Frontal cortex (tissue), 3 donors: ENCODE measurements at regions not wholly inside any gene's neighbourhood (a gene's known extent, or its start where the extent isn't known, plus 50 kb on each side); places are given as distances from the start of the nearest gene placed in this dataset.

Source experiments
- DNase-seq, 2 donors: peaks; one replicate each; pipeline ENCODE4 v3.0.0; 2012; ENCODE audit warnings: low spot score in 2 of 2
- FAIRE-seq: peaks from 2 replicates; lab custom pipeline; 2012; peaks lifted over from hg19 to GRCh38; lab: Jason Lieb, UNC
- donor health status: control.
- donor health status: control.
- donor health status: control.

DNA sequence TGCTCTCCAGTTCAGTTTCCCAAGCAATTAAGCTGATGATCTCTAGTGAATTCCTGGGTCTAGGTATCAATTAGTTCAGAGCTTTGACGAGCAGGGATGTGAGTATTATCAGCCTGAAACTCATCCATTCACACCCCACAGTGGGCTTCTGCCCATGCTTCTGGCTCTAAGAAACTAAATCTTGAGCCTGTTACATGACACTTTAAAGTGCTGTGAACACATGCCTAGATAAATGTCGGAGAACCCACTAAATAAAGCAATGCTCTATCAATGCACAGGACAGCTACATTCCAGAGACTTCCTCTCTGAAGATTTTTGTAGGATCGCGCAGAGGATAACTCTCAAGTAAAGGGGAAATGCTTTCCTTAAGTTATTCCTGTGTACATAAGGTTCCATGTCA, 356.5 kb upstream of the TNP1 start:
- DNase-seq (no peak), FAIRE-seq (no peak)

DNA sequence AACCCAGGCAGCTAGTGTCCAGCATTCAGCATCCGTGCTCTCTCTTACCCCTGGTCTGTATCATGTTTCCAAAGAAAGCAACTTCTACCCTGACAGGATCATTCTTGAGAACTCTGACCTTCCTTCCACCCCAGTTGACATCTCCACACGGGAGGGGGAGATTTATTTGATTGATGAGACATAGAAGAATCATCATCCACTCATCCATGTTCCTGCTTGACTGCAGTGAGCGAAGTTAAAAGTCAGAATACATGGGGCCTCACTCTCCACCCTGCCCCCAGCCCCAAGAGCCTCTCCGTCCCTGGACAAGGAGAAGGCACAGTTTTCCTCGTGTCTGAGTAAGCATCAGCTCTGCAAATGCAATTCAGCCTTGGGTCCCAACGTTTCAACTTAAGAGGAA, 356.0 kb upstream of the TNP1 start:
- FAIRE-seq (no peak), DNase-seq (no peak)

DNA sequence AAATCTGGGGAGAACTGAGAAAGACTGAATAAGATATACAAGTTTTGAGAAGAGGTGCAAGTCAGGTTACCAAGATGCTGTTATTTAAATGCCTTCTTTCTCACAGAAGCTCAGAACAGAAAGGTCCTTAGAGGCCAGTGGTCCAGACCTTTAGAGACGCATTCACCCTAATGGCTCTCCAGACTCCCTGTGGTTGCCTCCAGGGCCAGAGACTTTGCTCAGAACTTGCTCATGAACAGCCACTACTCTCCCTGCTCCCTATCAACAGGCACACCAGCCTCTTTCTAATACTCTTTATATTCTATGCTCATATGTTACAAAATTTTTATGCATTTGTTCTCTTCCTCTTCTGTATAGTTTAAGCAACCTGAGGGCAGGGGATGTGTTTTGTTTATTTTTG, 349.0 kb upstream of the TNP1 start:
- FAIRE-seq = no peak

DNA sequence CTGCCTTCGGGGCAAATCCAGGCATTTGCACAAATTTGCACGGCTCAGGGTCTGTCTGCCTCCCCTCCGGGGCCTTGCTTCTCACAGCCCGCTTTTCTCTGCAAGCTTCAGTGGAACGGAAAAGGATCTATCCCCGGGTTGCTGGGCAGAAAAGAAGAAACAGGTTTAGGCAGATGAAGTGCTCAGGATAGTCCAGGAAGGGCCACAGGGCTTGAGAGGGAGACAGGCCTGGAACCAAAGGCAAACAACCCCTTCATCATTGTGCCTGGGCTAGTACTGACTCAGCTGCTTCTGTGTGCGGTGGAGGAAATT, 347.8 kb upstream of the TNP1 start:
- FAIRE-seq = no peak
- DNase-seq = no peak

More for the DNA sequence above, 349.0 kb upstream of the TNP1 start:
- DNase-seq = no peak

DNA sequence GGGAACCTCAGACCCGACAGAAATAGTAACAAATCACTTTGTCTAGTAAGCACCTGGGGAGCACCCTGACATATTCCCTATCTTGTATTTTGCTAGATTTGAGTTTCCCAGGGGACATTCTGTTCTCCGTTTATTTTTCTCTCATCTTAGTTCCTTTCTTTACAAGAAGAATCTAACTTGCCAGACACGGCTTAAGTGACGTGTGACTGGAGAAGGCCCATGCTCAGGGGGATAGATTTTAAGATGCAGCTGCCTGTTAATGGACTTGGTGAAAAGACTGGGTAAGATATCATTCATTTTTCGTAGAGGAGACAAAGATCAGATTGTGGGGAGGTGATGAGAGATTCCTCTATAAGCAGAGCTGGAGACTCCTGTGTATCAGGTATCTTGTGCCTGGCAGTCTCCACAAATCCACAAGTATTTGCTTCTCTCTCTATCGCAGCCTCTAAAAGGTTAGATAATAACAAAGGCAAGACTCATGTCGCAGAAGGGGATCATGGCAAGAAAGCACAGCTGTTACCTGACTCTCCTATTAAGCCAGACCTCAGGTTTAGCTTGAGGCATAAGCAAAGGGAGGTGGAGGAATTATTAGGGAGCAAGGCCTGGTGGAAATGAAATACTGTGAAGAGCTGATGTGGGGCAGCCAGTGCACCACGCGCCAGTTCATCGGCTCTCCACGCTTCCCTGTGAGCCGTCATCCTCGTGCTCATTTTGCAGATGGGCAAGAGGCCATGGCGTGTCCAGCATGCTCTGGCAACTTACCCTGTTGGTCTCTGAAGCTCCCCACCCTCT, 347.2 kb upstream of the TNP1 start:
- no peak for FAIRE-seq
- DNase-seq = no peak

DNA sequence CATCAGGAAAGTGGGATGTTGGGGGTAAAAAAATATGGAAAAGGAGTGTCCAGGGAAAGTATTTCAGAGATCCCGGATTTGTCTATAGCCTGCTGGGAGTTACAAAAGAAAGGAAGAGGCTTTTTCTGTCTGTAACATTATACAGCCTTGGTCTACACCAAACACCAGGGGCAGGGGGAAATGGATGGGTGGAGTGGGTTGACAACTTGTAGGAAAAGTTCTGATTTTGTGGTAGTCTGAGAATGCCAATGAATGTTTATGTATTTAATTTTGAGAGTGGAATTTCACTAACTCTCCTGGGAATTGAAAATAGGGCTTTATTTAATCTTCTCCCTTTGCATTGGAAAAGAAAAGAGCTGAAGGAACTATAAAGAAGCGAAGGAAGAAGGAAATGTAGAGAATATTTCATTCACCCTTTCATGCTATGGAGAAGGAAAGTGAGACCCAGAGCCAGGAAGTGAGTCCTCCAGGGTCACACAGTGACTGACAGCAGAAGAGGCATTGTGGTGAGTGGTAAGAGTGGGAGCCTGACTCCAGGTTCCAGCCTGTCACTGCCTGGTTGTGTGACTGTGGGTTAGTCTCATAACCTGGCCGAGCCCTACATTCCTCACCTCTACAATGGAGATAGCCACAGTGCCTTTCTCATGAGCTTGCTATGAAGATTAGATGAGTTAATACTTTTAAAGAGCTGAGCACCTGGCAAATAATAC, 346.3 kb upstream of the TNP1 start:
- FAIRE-seq (no peak), DNase-seq (no peak)

DNA sequence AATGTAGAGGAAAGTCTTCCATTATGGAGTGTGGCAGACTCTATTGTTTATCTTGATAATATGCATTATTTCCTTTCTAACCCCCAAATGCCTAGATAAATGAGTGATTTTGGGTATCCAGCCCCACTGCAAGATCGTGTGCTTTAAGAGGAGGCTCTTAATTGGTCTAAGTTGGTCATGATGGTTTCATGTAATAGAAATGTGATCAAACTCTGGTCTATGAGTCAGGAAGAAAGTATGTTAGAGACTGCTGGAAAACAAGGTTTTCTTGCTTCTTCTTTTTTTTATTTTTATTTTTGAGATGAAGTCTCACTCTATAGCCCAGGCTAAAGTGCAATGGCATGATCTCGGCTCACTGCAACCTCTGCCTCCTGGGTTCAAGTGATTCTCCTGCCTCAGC, 344.5 kb upstream of the TNP1 start:
- FAIRE-seq (no peak), DNase-seq (no peak)

DNA sequence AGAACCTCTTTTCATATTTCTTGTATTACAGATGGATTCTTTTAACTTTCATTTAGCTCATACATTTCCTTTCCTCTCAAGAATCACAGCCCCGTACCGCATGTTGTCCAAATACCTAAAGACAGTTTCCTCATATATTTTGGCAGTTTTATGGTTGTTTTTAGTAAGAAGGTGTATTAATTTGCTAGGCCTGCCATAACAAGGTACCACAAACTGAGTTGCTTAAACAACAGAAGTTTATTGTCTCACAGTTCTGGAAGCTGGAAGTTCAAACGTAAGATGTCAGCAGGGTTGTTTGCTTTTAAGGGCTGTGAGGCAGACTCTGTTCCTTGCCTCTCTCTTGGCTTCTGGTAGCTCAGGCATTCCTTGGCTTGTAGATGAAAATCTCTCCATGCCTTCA, 343.2 kb upstream of the TNP1 start:
- no peak for FAIRE-seq
- no peak for DNase-seq

DNA sequence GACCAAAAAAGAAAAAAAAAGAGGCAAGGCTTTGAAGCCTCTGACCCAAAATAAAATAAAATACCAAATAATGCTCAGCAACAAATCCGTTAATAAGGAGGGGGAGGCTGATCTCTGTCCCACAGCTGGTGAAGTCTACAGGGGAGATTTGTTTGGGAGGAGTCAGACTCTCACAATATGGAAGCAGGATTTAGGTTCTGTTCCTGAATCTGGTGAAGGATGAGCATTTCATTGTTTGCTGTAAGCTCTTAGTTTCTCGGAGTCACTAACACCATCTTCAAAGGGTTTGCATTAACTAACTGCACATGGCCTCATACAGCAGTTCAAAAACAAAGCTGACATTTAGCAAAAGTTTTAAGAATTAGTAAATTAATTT, 339.4 kb upstream of the TNP1 start:
- FAIRE-seq = no peak

DNA sequence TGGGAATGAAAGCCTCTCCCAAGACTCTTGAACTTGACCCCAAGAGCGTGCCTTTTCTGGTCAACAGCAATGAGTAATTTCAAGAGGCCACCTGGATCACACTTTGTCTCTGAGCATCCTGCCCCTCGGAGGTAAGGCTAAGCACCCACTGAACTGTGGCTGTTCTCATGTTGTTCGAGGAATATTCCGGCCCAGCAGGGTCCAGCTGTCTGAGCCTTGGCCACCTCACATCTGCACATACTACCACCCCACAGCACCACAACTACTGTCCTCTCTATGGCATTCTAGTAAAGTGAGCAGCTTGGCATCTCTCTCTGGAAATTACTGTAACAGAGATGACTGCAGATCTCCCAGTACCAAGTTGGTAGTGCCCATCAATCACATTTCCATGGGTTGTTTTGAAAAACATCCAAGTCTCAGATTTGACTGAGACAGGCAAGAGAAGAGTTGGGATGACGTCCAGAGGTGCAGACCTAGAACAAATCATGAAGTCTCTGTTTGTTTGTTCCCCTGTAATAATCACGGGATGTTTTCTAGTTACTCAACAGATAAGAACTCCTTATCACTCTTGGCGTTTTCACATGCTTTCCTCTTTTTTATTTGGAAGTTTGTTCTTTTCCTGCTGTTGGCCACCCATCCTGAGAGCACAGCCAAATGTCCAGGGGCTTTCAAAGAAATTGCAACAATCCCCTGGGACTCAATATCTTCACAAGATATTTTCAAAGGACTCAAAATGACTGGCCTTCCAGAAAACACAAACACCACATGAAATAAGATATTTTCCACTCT, 336.0 kb upstream of the TNP1 start:
- FAIRE-seq = no peak

More for the DNA sequence above, 339.4 kb upstream of the TNP1 start:
- DNase-seq = no peak

DNA sequence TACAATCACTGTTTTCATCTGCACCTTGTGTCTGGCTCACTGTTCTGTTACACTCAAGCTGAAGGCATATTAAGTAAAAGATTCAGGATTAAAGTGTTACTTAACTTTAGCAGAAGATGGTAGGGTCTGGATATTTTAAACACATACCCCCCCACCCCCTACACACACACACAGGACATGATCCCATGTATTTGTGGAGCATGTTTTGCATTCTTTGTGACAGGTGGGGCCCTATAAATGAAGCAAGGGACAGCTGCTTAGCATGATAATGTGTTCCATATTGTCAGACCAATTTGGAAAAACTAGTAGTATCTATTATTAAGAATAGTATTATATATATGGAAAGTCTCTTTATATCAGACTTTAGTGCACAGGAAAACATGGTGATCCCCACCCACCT, 335.2 kb upstream of the TNP1 start:
- FAIRE-seq (no peak), DNase-seq (no peak)

More for the DNA sequence above, 336.0 kb upstream of the TNP1 start:
- no peak for DNase-seq

DNA sequence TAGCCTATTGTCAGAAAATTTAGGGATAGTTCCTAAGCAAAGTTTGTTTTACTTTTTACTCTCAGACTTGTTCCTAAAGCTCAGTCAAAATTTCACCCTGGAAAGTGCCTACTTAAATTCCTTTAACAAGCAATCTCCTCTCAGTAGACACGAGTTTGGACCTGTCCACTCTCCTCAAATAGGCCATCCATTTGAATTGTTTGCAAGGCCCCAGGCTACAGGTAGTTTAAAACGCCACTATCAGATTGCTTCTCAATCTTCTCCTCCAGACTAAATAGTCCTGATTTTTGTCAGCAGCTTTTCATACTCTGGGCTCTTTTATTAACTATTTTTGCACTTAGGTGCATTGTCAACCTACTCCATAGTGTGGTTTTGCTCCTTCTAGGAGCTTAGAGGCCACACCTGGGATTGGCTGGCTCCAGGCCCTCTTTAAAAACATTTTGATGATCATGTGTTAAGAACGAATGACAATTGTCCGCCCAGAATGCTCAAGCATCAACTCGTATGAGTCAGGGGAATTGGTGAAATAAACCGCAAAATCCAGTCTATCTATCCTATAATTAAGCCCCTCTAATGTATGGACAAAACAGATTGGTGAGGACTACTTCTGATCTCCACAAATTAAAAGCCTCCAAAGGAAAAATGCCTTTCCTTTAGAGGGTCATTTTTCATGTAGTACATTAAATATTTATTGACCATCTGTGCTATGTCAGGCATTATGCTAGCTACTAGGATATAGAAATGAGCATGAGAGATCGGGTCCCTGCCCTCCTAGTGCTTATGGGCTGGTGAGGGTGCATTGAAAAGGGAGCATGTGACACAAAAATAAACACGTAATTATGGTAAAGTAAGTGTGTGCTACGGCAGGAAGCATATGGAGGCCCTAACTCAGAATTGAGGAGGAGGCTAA, 333.8 kb upstream of the TNP1 start:
- no peak for DNase-seq
- no peak for FAIRE-seq

DNA sequence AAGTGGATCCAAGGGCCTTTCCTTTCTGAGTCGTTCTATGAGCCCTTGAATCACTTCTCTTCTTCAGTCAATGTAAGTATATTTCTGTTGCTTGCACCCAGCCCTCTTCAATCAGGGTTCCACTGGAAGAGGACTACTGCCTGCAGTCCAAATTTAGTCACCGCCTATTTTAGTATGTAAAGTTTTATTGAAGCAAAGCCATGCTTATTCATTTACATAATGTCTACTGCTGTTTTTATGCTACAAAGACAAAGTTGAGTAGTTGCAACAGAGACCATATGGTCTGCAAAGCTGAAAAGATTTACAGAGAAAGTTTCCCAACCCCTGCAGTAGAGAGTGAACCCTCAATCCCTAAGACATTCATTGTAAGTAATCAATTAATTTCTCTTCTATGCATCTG, 332.5 kb upstream of the TNP1 start:
- no peak for DNase-seq
- no peak for FAIRE-seq

DNA sequence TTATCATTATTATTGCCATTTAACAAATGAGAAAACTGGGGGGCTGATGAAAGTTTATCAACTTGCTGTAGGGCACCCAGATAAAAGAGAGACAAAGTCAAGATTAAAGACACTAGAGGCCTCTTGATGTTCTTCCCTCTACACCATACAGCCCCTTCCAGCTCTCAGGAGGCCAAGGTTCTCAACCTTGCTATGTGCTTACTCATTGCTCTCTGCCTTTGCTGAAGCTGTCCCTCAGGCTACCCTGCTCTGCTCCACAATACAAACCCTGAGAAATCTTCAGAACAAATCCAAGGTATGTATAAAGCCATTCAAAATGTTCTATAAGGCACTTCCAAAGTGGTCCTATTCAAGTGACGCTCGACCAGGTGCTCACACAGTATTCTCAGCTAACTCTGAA, 329.9 kb upstream of the TNP1 start:
- FAIRE-seq = no peak
- DNase-seq = no peak

DNA sequence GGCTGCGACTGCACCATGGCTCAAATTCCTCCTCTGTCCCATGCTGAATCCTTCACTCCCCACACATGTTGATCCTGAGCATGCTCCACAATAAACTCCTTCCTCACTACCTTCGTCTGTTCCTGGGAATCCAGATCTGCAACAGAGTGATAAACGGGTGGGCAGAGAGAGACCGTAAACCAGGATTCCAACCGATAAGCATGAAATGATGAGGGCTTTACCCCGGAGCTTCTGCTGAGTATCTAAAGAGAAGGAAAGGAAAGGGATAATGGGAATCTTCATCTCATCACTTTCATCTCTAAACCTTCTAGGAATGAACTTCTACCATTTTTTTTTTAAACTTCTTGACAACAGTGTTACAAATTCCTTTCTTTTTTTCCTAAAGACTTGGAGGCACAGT, 329.3 kb upstream of the TNP1 start:
- no peak for FAIRE-seq
- DNase-seq = no peak

DNA sequence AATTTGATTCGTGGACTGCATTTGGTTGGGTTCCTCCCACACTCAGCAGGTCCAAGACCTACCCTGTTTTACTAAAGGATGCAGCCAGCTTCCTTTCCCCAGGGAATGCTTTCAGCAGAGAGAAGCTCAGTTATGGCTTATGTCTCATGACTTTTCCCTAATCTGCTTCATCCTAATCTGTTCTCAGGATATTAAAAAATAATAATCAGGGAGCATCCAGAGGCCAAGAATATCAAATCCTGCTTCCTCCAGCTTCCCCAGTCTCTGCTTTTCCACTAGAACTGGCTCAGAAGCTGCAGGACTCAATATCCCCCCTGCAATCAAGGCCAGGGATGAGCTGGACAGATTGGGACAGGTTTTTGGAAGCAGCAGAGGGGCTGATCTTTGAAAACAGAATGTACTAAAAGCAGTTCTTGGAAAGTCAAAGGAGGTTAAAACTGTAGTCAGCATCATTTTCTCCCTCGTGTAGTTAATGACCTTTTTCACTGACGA, 326.9 kb upstream of the TNP1 start:
- FAIRE-seq (no peak), DNase-seq (no peak)

DNA sequence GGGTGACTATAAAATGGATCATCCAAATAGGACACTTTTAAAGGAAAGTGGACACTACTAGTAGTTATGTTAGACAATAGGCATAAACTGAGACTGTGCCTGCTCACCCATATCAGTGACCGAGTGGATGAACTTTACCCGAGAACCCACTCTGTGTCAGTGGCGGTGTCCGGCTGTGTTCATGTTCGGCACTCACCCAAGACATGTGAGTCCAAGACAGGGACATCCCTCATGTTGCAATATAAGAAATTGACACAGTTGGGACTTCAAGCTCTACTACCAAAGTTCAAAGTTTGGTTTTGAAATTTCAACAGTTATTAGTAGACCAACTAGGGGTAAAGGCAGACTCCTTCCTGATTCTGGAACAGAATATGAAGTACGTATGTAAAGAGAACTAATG, 326.3 kb upstream of the TNP1 start:
- FAIRE-seq = no peak
- DNase-seq = no peak

DNA sequence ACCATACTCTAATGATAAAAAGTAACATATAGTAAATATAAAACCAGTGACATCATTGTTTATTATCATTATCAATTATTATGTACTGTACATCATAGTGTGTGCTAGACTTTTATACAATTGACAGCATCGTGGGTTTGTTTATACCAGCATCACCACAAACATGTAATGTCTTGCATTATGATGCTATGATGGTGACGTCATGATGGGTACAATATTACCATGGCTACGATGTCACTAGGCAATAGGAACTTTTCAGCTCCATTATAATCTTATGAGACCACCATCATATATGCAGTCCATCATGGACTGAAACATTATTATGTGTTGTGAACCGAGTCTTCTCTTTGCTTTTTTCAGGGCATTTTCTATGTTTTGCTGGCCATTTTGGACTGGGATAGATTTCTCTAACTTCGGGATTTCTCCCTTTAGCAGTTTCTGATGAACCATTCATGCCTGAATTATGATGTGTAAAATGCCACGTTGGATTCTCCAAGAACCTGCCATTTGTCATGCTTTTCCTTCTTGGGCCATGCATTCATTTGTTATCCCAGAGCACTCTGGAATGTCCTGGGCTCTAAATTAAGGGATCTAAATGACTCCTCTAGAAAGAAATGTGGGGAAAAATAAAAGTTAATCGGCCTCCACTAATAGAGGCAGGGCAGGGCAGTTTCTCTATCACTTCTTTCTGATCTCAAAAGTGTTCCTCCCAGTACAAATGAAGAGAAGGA, 325.6 kb upstream of the TNP1 start:
- no peak for FAIRE-seq
- DNase-seq = no peak

DNA sequence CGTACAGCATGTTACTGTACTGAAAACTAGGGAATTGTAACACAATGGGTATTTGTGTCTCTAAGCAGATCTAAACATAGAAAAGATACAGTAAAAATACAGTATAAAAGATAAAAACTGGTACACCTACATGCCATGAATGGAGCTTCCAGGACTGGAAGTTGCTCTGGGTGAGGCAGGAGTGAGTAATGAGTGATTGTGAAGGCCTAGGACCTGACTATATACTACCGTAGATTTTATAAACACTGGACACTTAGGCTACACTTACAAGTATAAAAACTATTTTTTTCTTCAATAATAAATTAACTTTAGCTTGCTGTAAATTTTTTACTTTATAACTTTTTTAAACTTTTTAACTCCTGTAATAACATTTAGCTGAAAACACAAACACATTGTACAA, 324.4 kb upstream of the TNP1 start:
- peak; percentile 87 for FAIRE-seq
- no peak for DNase-seq
